H1 (cell line): ENCODE measurements at regions not wholly inside any gene's neighbourhood (a gene's known extent, or its start where the extent isn't known, plus 50 kb on each side); places are given as distances from the start of the nearest gene placed in this dataset.

Experiments used
- ASH2L ChIP-seq: fragments of 200-600, 300-600 bp; sonication (generic); IDR thresholded peaks from one replicate; pipeline ENCODE4 v1.7.1; 2017; ENCODE audit warnings: low read length
- CEBPB ChIP-seq: IDR thresholded peaks from 2 replicates; pipeline ENCODE4 v1.6.1; 2012; ENCODE audit warnings: low read depth, low read length
- EP300 ChIP-seq, 2 experiments: IDR thresholded peaks; 1 replicate in 1 of 2; 2 replicates in 1 of 2; pipeline ENCODE4 v1.6.1; 2011 to 2012; ENCODE audit warnings: low read depth in 2 of 2, low read length in 2 of 2, mild to moderate bottlenecking in 2 of 2, borderline replicate concordance in 1 of 2, inconsistent platforms in 1 of 2, moderate library complexity in 1 of 2
- EZH2 ChIP-seq: fragments of 200-600 bp; sonication (generic); IDR thresholded peaks from 2 replicates; pipeline ENCODE4 v1.7.1; 2012; ENCODE audit warnings: low read depth, mild to moderate bottlenecking, moderate library complexity, low read length, inconsistent platforms; ENCODE audit not compliant: severe bottlenecking
- JUND ChIP-seq: IDR thresholded peaks from 2 replicates; pipeline ENCODE4 v1.6.1; 2011; ENCODE audit warnings: mild to moderate bottlenecking, improper control_type of control experiment, low read length
- KDM1A ChIP-seq: fragments of 200-600, 300-600 bp; sonication (generic); IDR thresholded peaks from 2 replicates; pipeline ENCODE4 v1.7.1; 2016; ENCODE audit warnings: mild to moderate bottlenecking, low read length, borderline replicate concordance
- RAD21 ChIP-seq, 2 experiments: IDR thresholded peaks in 1 of 2; conservative IDR thresholded peaks in 1 of 2; 2 replicates each; pipeline ENCODE4 v1.6.1; 2011; ENCODE audit warnings: low read depth in 2 of 2, low read length in 2 of 2, improper control_type of control experiment in 1 of 2, inconsistent platforms in 1 of 2, mild to moderate bottlenecking in 1 of 2, moderate library complexity in 1 of 2
- SIN3A ChIP-seq, 2 experiments: IDR thresholded peaks in 1 of 2; conservative IDR thresholded peaks in 1 of 2; 2 replicates each; pipeline ENCODE4 v1.6.1; 2011 to 2012; ENCODE audit warnings: low read length in 2 of 2, improper control_type of control experiment in 1 of 2, low read depth in 1 of 2, mild to moderate bottlenecking in 1 of 2
- SIX5 ChIP-seq: IDR thresholded peaks from 2 replicates; pipeline ENCODE4 v1.6.1; 2011; ENCODE audit warnings: mild to moderate bottlenecking, low read depth, low read length
- SUZ12 ChIP-seq: fragments of 200-600 bp; sonication (generic); IDR thresholded peaks from 2 replicates; pipeline ENCODE4 v1.6.1; 2012; ENCODE audit warnings: mild to moderate bottlenecking, inconsistent platforms, low read length, moderate library complexity, mixed read lengths
- TEAD4 ChIP-seq: IDR thresholded peaks from 2 replicates; pipeline ENCODE4 v1.6.1; 2012; ENCODE audit warnings: low read depth, low read length, inconsistent platforms, mixed read lengths
- TF ChIP-seq, protein P1 (sequence below), 3 experiments: IDR thresholded peaks; 1 replicate in 2 of 3; 2 replicates in 1 of 3; pipeline versions ENCODE4 v1.5.1 to v1.6.1; 2011; ENCODE audit warnings: low read length in 3 of 3, mild to moderate bottlenecking in 3 of 3, inconsistent platforms in 2 of 3, low read depth in 1 of 3, moderate library complexity in 1 of 3; ENCODE audit not compliant: insufficient read depth in 1 of 3; ENCODE audit errors: control extremely low read depth in 1 of 3

DNA sequence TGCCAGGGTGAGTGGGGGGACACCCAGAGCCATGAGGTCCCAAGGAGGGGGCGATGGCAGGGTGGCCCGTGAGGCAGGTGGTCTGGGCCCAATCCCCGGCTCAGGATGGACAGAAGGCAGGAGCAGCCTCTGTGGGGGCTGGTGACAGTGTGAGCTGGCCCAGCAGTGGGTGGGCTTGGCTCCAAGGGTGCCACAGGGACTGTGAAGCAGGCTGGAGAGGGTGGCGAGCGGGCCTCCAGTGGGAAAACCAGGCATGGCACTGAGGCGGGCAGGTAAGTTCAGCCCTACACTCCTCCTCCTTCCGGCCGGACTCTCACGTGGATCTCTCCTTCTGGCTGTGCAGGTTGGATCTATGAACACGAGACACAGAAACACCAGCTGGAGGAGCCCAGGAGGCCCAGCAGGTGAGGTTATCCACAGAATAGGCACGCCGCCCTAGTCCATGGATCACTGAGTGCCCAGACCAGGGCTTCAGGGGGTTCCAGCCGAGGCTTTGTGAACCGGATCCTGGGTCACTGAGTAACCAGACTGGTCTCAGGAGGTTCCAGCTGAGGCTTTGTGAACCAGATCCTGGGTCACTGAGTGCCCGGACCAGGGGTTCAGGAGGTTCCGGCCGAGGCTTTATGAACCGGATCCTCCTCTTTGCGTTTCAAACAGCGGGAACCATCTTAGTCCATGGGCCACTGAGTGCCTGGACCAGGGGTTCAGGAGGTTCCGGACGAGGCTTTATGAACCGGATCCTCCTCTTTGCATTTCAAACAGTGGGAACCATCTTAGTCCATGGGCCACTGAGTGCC is 76.4 kb upstream of the BHLHE23 start:
- TF ChIP-seq EZH2 = no peak
- no peak for TF ChIP-seq SIN3A (conservative IDR thresholded peaks at IDR 0.05 in 1 of 2, IDR thresholded peaks at IDR 0.05 in 1 of 2; ENCODE audit: low read depth in 1 of 2, low read length in 2 of 2)
- TF ChIP-seq, protein P1, sequence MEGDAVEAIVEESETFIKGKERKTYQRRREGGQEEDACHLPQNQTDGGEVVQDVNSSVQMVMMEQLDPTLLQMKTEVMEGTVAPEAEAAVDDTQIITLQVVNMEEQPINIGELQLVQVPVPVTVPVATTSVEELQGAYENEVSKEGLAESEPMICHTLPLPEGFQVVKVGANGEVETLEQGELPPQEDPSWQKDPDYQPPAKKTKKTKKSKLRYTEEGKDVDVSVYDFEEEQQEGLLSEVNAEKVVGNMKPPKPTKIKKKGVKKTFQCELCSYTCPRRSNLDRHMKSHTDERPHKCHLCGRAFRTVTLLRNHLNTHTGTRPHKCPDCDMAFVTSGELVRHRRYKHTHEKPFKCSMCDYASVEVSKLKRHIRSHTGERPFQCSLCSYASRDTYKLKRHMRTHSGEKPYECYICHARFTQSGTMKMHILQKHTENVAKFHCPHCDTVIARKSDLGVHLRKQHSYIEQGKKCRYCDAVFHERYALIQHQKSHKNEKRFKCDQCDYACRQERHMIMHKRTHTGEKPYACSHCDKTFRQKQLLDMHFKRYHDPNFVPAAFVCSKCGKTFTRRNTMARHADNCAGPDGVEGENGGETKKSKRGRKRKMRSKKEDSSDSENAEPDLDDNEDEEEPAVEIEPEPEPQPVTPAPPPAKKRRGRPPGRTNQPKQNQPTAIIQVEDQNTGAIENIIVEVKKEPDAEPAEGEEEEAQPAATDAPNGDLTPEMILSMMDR (IDR thresholded peaks at IDR 0.05; ENCODE audit: control extremely low read depth in 1 of 3, insufficient read depth in 1 of 3, low read depth in 1 of 3, low read length in 3 of 3) = no peak
- TF ChIP-seq EP300 (IDR thresholded peaks at IDR 0.05; ENCODE audit: borderline replicate concordance in 1 of 2, low read depth in 2 of 2, low read length in 2 of 2) = no peak
- no peak for TF ChIP-seq TEAD4
- no peak for TF ChIP-seq JUND
- TF ChIP-seq KDM1A = no peak
- TF ChIP-seq CEBPB = no peak
- TF ChIP-seq ASH2L = no peak
- TF ChIP-seq SUZ12 = no peak
- no peak for TF ChIP-seq RAD21 (IDR thresholded peaks at IDR 0.05 in 1 of 2, conservative IDR thresholded peaks at IDR 0.05 in 1 of 2; ENCODE audit: low read depth in 2 of 2, low read length in 2 of 2)
- no peak for TF ChIP-seq SIX5
